Neuronal stem cell (in vitro differentiated cells): ENCODE measurements at regions not wholly inside any gene's neighbourhood (a gene's known extent, or its start where the extent isn't known, plus 50 kb on each side); places are given as distances from the start of the nearest gene placed in this dataset.
A peak's percentile ranks its signal among the peaks of the same experiment; 100 is the strongest.

Experiments
- DNase-seq: peaks from one replicate; pipeline ENCODE4 v3.0.0-alpha.2; 2013; ENCODE audit warnings: low spot score
- H2AFZ ChIP-seq: one replicate; pipeline ENCODE4 v1.6.1; 2013; ENCODE audit warnings: mild to moderate bottlenecking, low read length, inconsistent platforms
- H2AK5ac ChIP-seq: 2 replicates; pipeline ENCODE4 v1.6.1; 2013; ENCODE audit warnings: low read depth, mild to moderate bottlenecking, inconsistent platforms, low read length, moderate library complexity, mixed read lengths
- H2BK120ac ChIP-seq: 2 replicates; pipeline ENCODE4 v1.6.1; 2013; ENCODE audit warnings: low read depth, mild to moderate bottlenecking, inconsistent platforms, low read length, moderate library complexity, mixed read lengths
- H2BK12ac ChIP-seq: one replicate; pipeline ENCODE4 v1.6.1; 2013; ENCODE audit warnings: low read length, inconsistent platforms
- H2BK15ac ChIP-seq: 2 replicates; pipeline ENCODE4 v1.6.1; 2013; ENCODE audit warnings: mild to moderate bottlenecking, low read length, inconsistent platforms, mixed read lengths
- H2BK5ac ChIP-seq: one replicate; pipeline ENCODE4 v1.6.1; 2013; ENCODE audit warnings: inconsistent platforms, mild to moderate bottlenecking, low read length, moderate library complexity
- H3K14ac ChIP-seq: one replicate; pipeline ENCODE4 v1.6.1; 2013; ENCODE audit warnings: low read length, inconsistent platforms
- H3K18ac ChIP-seq: 2 replicates; pipeline ENCODE4 v1.6.1; 2013; ENCODE audit warnings: low read length, inconsistent platforms
- H3K23ac ChIP-seq: 2 replicates; pipeline ENCODE4 v1.6.1; 2013; ENCODE audit warnings: low read depth, mild to moderate bottlenecking, mixed read lengths, low read length, inconsistent platforms; ENCODE audit not compliant: poor library complexity
- H3K27ac ChIP-seq: replicated peaks from 3 replicates; pipeline ENCODE4 v1.5.1; 2013; ENCODE audit warnings: low read length, inconsistent platforms
- H3K27me3 ChIP-seq, 3 experiments: 2 replicates each; pipeline ENCODE4 v1.6.1; 2013; ENCODE audit warnings: low read length in 3 of 3, mild to moderate bottlenecking in 2 of 3, inconsistent platforms in 1 of 3, low read depth in 1 of 3, mixed read lengths in 1 of 3, moderate library complexity in 1 of 3; ENCODE audit not compliant: control insufficient read depth in 3 of 3, insufficient read depth in 3 of 3
- H3K36me3 ChIP-seq, 2 donors: replicated peaks in 1 of 2; 2 replicates each; pipeline ENCODE4 v1.6.1; 2013; ENCODE audit warnings: low read length in 2 of 2; ENCODE audit not compliant: control insufficient read depth in 2 of 2, insufficient read depth in 2 of 2
- H3K4ac ChIP-seq: 2 replicates; pipeline ENCODE4 v1.6.1; 2013; ENCODE audit warnings: inconsistent platforms, mild to moderate bottlenecking, low read length, moderate library complexity
- H3K4me1 ChIP-seq, 2 donors: 1 replicate in 1 of 2; 2 replicates in 1 of 2; pipeline ENCODE4 v1.6.1; 2013; ENCODE audit warnings: low read length in 2 of 2, low read depth in 1 of 2; ENCODE audit not compliant: control insufficient read depth in 2 of 2, insufficient read depth in 1 of 2
- H3K4me2 ChIP-seq: one replicate; pipeline ENCODE4 v1.6.1; 2013; ENCODE audit warnings: mild to moderate bottlenecking, low read length, inconsistent platforms; ENCODE audit not compliant: insufficient read depth, poor library complexity, severe bottlenecking
- H3K4me3 ChIP-seq, 2 donors: 2 replicates each; pipeline ENCODE4 v1.5.1; 2013; ENCODE audit warnings: low read length in 2 of 2, mild to moderate bottlenecking in 2 of 2, inconsistent platforms in 1 of 2, moderate library complexity in 1 of 2
- H3K79me1 ChIP-seq: one replicate; pipeline ENCODE4 v1.6.1; 2013; ENCODE audit warnings: low read depth, mild to moderate bottlenecking, inconsistent platforms, low read length, moderate library complexity
- H3K9ac ChIP-seq: one replicate; pipeline ENCODE4 v1.6.1; 2013; ENCODE audit warnings: mild to moderate bottlenecking, low read depth, low read length, inconsistent platforms; ENCODE audit not compliant: poor library complexity
- H3K9me3 ChIP-seq, 2 donors: replicated peaks in 1 of 2; 2 replicates each; pipeline versions ENCODE3 to v1.6.1; 2013; ENCODE audit warnings: low read length in 2 of 2, mild to moderate bottlenecking in 2 of 2, inconsistent platforms in 1 of 2, low read depth in 1 of 2, mixed read lengths in 1 of 2, moderate library complexity in 1 of 2; ENCODE audit not compliant: control insufficient read depth in 2 of 2, insufficient read depth in 1 of 2
- H4K8ac ChIP-seq: one replicate; pipeline ENCODE4 v1.6.1; 2013; ENCODE audit warnings: low read depth, mild to moderate bottlenecking, inconsistent platforms, low read length, moderate library complexity
- H4K91ac ChIP-seq: one replicate; pipeline ENCODE4 v1.6.1; 2013; ENCODE audit warnings: low read length, low read depth, mild to moderate bottlenecking, inconsistent platforms; ENCODE audit not compliant: poor library complexity
- WGBS, 2 donors: extraction: QIAGEN DNeasy Blood & Tissue Kit; methylation state at CpG; one replicate each; pipeline ENCODE4 v1.1.7; 2013; ENCODE audit warnings: missing lambda C conversion rate in 2 of 2, mixed read lengths in 1 of 2; ENCODE audit not compliant: insufficient read length in 2 of 2, insufficient replicate concordance in 1 of 2; ENCODE audit errors: extremely low coverage in 2 of 2; 5-methylcytosine and 5-hydroxymethylcytosine counted together

GRCh38 chr14:65229748-65230728 lies 127.7 kb upstream of the MAX start:
- Histone ChIP-seq H3K9me3 (no peaks in the 10 kb centered on the region), H3K9ac (no peak overlapping the region), H4K8ac (no peak overlapping the region), H3K4ac (no peak overlapping the region), H2BK15ac (no peak overlapping the region), H3K4me1 (peaks cover 9 to 28% of the 10 kb centered on the region in 2 donors), H2BK120ac (no peak overlapping the region), H2AFZ (peak overlapping the region; percentile 82), H3K27me3 (peaks cover 0 to 52% (median 0%) of the 10 kb centered on the region in 3 experiments), H3K14ac (no peak overlapping the region), H3K27ac (peak overlapping the region; percentile 97), H2AK5ac (no peak overlapping the region), H3K36me3 (no peaks in the 10 kb centered on the region), H2BK12ac (peak overlapping the region; percentile 44), H3K18ac (peak overlapping the region; percentile 90), H3K79me1 (no peaks in the 10 kb centered on the region), H4K91ac (no peak overlapping the region), H2BK5ac (no peak overlapping the region), H3K4me2 (peak overlapping the region; percentile 50), H3K23ac (no peak overlapping the region), H3K4me3 (peak overlapping the region in 1 of 2 donors; percentile 35)
- no CpG with 5 or more reads among the region's 28 CpGs for WGBS, 2 donors
- peak; percentile 85 for DNase-seq

DNA sequence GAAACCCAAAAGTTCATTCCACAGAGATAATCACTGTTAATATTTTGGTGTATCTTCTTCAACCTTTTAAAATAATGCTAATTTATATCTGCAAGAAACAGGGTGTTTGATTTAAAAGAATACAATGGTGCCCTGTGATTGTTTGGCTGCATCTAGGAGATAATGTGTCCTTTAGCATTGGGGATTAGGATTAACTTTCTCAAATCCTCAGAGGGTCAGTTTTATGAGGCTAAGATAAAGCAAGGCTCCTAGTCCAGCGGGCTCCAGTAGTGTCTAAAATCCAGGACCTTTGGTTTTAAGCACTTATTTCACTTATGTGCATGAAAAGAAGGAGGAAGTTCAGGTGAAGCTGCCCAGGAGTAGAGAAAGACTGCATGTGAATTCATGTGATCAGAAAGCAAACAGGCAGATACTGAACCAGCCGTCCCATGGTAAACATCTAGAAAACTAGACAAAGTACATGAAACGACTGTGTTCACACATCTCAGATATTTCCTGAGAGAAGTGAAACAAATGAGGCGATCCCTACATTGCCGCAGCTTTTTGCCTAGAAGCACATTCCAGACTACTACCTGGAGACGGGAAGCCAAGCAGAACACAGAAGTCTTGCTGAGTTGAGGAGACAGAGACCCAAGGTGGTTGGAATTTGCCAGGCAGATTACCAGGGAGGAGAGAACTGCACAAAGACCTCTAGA lies 129.1 kb upstream of the MAX start:
- Histone ChIP-seq H3K18ac (no peak overlapping the region), H3K4me2 (no peak overlapping the region), H2BK15ac (no peak overlapping the region), H2BK5ac (no peak overlapping the region), H3K9me3 (no peaks in the 10 kb centered on the region), H4K91ac (no peak overlapping the region), H2AFZ (no peak overlapping the region), H3K79me1 (no peaks in the 10 kb centered on the region), H2BK120ac (no peak overlapping the region), H3K4me1 (peaks cover 9 to 15% of the 10 kb centered on the region in 2 donors), H3K14ac (no peak overlapping the region), H4K8ac (no peak overlapping the region), H2BK12ac (no peak overlapping the region), H3K9ac (no peak overlapping the region), H3K4ac (no peak overlapping the region), H3K23ac (no peak overlapping the region), H3K4me3 (no peak overlapping the region), H3K36me3 (no peaks in the 10 kb centered on the region), H3K27me3 (peaks cover 0 to 49% (median 0%) of the 10 kb centered on the region in 3 experiments), H3K27ac (no peak overlapping the region), H2AK5ac (no peak overlapping the region)
- DNase-seq = no peak
- WGBS, 2 donors = no CpG with 5 or more reads among the region's 6 CpGs

- no peak overlapping the region for H2BK5ac ChIP-seq
- no peak overlapping the region for H3K4ac ChIP-seq
- H3K4me2 ChIP-seq = no peak overlapping the region
- peak overlapping the region; percentile 78 for H2AK5ac ChIP-seq
- H3K14ac ChIP-seq = no peak overlapping the region
- no peak for DNase-seq
- H3K4me3 ChIP-seq = peak overlapping the region in 1 of 2 donors; percentile 60
- H3K36me3 ChIP-seq = no peaks in the 10 kb centered on the region
- WGBS, 2 donors = no CpG with 5 or more reads among the region's 5 CpGs
- peak overlapping the region; percentile 77 for H2BK15ac ChIP-seq
- no peaks in the 10 kb centered on the region for H3K79me1 ChIP-seq
- H3K27ac ChIP-seq = no peak overlapping the region
- H2AFZ ChIP-seq = no peak overlapping the region
- H4K91ac ChIP-seq = peak overlapping the region; percentile 11
- peaks cover 0 to 45% (median 0%) of the 10 kb centered on the region in 3 experiments for H3K27me3 ChIP-seq
- H2BK120ac ChIP-seq = no peak overlapping the region
- no peak overlapping the region for H3K18ac ChIP-seq
- no peak overlapping the region for H2BK12ac ChIP-seq
- H3K4me1 ChIP-seq = peaks cover 7 to 26% of the 10 kb centered on the region in 2 donors
- no peaks in the 10 kb centered on the region for H3K9me3 ChIP-seq
- H3K23ac ChIP-seq = no peak overlapping the region
- no peak overlapping the region for H3K9ac ChIP-seq
- no peak overlapping the region for H4K8ac ChIP-seq
Measured at GRCh38 chr14:65234752-65235361, 132.5 kb upstream of the MAX start.
